ENCODE measurements at regions not wholly inside any gene's neighbourhood (a gene's known extent, or its start where the extent isn't known, plus 50 kb on each side); places are given as distances from the start of the nearest gene placed in this dataset.
A peak's percentile ranks its signal among the peaks of the same experiment; 100 is the strongest.

DNA sequence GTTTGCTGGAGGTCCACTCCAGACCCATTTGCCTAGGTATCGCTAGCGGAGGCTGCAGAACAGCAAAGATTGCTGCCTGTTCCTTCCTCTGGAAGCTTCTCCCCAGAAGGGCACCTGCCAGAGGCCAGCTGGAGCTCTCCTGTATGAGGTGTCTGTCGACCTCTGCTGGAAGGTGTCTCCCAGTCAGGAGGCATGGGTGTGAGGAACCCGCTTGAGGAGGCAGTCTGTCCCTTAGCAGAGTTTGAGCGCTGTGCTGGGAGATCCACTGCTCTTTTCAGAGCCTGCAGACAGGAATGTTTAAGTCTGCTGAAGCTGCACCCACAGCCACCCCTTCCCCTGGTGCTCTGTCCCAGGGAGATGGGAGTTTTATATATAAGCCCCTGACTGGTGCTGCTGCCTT lies 335.0 kb upstream of the DNAJC19 start:
- DNase-seq: peak; percentile 16

GRCh38 chr3:181318321-181318720 lies 328.8 kb upstream of the DNAJC19 start:
- no peak for DNase-seq

- DNase-seq: peak; percentile 52
These were observed 328.0 kb upstream of the DNAJC19 start for GRCh38 chr3:181317508-181317907.

DNA sequence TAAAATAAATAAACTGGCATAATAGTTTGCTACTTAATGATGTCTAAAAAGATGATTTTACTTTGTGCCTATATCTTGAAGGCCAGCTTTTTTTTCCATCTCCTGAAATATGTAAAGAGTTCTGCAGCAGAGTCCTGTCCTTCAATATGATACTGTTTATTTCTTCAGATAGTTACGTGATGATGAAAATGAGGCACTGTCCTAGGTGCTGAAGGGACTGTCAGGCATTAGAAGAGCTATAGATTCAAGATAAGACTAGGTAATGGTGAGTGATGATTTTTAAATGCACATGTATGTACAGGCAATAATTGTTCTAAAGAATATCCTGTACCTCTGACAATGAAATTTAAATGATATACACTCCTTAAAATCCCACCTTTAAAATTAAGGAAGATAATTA lies 326.9 kb upstream of the DNAJC19 start:
- no peak for DNase-seq

- peak; percentile 28 for DNase-seq
These were observed 323.8 kb upstream of the DNAJC19 start for GRCh38 chr3:181313335-181313734.

GRCh38 chr3:181311186-181311585 lies 321.6 kb upstream of the DNAJC19 start:
- no peak for DNase-seq

GRCh38 chr3:181302960-181303359 lies 313.4 kb upstream of the DNAJC19 start:
- no peak for DNase-seq

DNA sequence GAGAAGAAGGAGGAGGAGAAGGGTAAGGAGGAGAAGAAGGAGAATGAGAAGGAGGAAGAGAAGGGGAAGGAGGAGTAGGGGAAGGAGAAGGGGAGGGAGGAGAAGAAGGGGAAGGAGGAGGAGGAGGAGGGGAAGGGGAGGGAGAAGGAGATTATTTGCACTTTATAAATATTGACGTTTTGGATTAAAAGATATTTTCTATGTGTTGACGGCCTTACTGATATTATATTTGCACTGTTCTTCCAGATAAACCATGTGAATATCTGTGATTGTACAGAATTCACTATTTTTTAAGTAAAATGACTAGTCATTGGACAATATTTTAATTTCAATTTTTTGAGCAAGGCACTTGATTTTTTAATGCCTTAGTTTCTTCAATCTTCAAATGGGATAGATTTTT lies 310.5 kb upstream of the DNAJC19 start:
- DNase-seq: no peak

GRCh38 chr3:181298421-181298820 lies 308.9 kb upstream of the DNAJC19 start:
- no peak for DNase-seq

GRCh38 chr3:181292984-181293383 lies 303.4 kb upstream of the DNAJC19 start:
- DNase-seq: no peak

DNA sequence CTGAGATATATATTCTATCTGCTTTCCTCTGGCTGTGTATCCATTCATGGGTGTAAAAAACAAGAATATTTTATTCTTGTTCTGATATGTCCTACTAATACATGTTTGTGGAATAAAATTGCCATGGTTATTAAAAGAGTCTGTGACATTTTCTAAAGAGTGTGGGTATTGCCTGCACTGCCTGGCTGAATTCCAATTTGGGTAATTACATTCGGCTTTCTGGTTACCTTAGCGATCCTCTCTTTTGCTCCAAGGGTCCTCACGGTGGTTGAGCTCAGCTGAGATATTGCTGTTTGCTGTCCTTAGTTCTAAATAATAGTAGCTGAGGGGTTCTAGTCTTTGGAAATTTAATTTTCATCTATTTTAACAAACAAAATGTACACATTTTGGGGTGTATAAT lies 301.4 kb upstream of the DNAJC19 start:
- peak; percentile 72 for DNase-seq

DNA sequence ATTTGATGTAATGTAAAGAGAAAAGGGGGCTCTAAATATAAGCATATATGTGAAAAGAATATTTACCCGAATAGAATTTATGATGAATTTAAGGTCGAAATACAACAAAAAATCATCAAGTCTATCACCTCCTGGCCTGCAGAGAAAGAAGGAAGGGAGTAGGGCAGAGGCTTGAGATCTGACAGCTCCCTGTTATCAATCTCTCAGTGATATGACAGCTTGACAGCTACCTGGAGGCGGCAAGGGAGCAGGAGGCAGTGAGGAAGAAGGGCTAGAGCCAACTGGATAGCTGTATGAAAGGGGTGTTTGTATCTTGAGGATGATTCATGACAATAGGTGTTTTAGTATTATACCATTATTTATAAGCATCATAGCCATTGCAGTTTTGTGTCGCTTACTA lies 299.8 kb upstream of the DNAJC19 start:
- no peak for DNase-seq

DNA sequence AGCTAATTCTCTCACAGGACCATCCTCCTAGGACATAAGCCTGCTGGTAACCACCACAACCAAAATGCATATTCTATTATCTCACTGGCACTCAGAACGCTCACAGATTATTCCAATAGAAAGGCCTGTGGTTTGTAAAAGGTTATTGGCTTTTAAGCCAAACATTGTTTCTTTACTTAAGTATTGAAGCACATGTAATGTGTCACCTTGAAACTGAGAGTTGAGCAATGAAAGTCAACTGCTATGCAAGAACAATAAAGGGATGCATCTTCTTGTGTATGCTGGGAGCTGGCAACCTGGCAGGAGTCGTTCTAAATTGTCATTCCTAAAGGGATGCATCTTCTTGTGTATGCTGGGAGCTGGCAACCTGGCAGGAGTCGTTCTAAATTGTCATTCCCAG lies 298.6 kb upstream of the DNAJC19 start:
- no peak for DNase-seq

- peak; percentile 60 for DNase-seq
These were observed 289.7 kb upstream of the DNAJC19 start for GRCh38 chr3:181279239-181279565.

- DNase-seq: peak; percentile 66
These were observed 289.1 kb upstream of the DNAJC19 start for GRCh38 chr3:181278468-181279238.

DNA sequence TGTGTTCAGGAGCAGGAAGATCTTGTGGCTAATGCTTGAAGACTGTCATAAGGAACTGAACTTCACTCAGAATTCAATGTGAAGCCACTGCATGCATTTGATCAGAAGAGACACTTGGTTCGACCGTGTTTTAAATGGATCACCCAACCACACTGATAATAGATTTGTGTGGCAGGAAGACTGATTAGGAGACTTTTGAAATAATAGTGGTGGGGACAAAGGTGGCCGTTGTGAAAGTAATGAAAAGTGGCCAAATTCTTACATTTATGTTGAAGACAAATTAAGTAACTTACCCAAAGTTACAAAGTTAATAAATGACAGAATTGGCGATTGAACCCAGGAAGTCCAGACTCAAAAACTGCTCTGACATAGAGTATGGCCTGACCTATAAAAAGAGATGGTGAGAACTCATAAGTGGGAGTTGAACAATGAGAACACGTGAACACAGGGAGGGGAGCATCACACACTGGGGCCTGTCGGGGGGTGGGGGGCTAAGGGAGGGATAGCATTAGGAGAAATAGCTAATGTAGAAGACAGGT lies 286.9 kb upstream of the DNAJC19 start:
- DNase-seq: no peak

- DNase-seq: no peak
These were observed 284.5 kb upstream of the DNAJC19 start for GRCh38 chr3:181274025-181274424.

DNA sequence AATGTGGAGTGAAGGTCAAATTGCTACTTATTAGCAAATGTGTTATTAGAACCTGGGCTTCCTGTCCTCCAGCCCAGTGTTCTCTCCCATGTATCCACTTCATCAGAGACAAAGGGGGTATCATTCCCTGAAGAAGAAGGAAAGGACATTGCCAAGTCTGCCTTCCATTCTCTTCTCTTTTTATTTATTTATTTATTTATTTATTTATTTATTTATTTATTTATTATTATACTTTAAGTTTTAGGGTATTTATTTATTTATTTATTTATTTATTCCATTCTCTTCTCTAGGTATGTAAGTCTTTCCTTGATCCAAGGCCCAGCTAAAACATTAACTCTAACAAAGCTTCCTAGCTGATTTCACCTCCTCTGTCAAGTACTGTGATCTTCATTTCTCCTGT lies 277.8 kb upstream of the DNAJC19 start:
- DNase-seq: no peak

GRCh38 chr3:181265750-181266333 lies 276.3 kb upstream of the DNAJC19 start:
- DNase-seq: peak; percentile 31

DNA sequence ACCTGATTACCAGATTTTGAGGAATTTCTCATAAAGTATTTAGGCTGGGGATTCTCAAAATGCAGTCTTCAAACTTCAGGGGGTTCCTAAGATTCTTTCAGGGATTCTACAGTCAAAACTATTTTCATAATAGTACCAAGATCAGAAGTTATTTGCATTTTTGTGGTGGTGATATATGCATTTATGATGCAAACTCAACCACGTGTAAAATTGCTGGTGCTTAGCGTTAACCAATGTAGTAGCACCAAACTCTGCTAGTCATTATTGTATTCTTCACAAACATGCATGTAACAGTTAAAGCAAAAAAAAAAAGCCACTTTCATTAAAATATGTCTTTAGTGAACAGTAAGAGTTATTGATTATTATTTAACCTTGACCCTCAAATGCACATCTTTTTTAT lies 274.9 kb upstream of the DNAJC19 start:
- DNase-seq: no peak

- no peak for DNase-seq
These were observed 264.3 kb upstream of the DNAJC19 start for GRCh38 chr3:181253796-181254195.

GRCh38 chr3:181252631-181253030 lies 263.1 kb upstream of the DNAJC19 start:
- DNase-seq: peak; percentile 95

GRCh38 chr3:181250714-181251113 lies 261.2 kb upstream of the DNAJC19 start:
- DNase-seq: no peak

- DNase-seq: no peak
These were observed 249.9 kb upstream of the DNAJC19 start for GRCh38 chr3:181239441-181239840.

DNA sequence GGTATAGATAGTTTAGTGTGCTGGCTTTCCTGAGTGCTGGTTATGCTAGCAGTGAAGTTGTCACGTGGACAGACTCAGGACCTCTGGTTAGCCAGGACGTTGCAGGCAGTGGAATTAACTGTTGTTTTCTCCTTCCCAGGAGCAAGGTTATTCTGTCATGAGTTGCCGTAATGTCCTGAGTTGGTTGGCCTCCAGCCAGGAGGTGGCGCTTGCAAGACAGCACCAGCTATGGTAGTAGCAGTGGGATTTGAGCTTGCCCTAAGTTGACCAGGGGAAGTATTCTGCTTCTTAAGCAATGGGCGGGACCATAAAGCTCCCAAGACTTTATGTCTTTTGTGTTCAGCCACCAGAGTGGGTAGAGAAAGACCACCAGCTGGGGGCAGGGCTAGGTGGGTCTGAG lies 240.7 kb upstream of the DNAJC19 start:
- no peak for DNase-seq
